Ishikawa (cell line): ENCODE measurements at regions not wholly inside any gene's neighbourhood (a gene's known extent, or its start where the extent isn't known, plus 50 kb on each side); places are given as distances from the start of the nearest gene placed in this dataset.

Source experiments
- CEBPB ChIP-seq: IDR thresholded peaks from 2 replicates; pipeline ENCODE4 v1.6.1; 2012
- CREB1 ChIP-seq: IDR thresholded peaks from 2 replicates; pipeline ENCODE4 v1.6.1; 2012; ENCODE audit warnings: low read depth
- EGR1 ChIP-seq: IDR thresholded peaks from 2 replicates; pipeline ENCODE4 v1.6.1; 2012
- EP300 ChIP-seq: IDR thresholded peaks from 2 replicates; pipeline ENCODE4 v1.6.1; 2012; ENCODE audit warnings: borderline replicate concordance
- FOXM1 ChIP-seq: IDR thresholded peaks from 2 replicates; pipeline ENCODE4 v1.6.1; 2012; ENCODE audit warnings: low read depth, borderline replicate concordance
- NFIC ChIP-seq: IDR thresholded peaks from 2 replicates; pipeline ENCODE4 v1.6.1; 2012
- RAD21 ChIP-seq: IDR thresholded peaks from 2 replicates; pipeline ENCODE4 v1.6.1; 2012; ENCODE audit warnings: low read depth
- TAF1 ChIP-seq: IDR thresholded peaks from 2 replicates; pipeline ENCODE4 v1.6.1; 2012; ENCODE audit warnings: low read depth, mild to moderate bottlenecking
- TCF12 ChIP-seq: IDR thresholded peaks from 2 replicates; pipeline ENCODE4 v1.6.1; 2012; ENCODE audit warnings: low read depth
- TEAD4 ChIP-seq: IDR thresholded peaks from 2 replicates; pipeline ENCODE4 v1.6.1; 2012
- YY1 ChIP-seq: IDR thresholded peaks from 2 replicates; pipeline ENCODE4 v1.6.1; 2012; ENCODE audit warnings: low read depth
- ZBTB7A ChIP-seq: IDR thresholded peaks from 2 replicates; pipeline ENCODE4 v1.6.1; 2012; ENCODE audit warnings: low read depth
- TF ChIP-seq, protein P1 (sequence below): IDR thresholded peaks from 2 replicates; pipeline ENCODE4 v1.6.1; 2012
- TF ChIP-seq, protein P2 (sequence below): IDR thresholded peaks from 2 replicates; pipeline ENCODE4 v1.6.1; 2012; ENCODE audit warnings: low read depth, mild to moderate bottlenecking
- TF ChIP-seq, protein P3 (sequence below): IDR thresholded peaks from 2 replicates; pipeline ENCODE4 v1.6.1; 2012

DNA sequence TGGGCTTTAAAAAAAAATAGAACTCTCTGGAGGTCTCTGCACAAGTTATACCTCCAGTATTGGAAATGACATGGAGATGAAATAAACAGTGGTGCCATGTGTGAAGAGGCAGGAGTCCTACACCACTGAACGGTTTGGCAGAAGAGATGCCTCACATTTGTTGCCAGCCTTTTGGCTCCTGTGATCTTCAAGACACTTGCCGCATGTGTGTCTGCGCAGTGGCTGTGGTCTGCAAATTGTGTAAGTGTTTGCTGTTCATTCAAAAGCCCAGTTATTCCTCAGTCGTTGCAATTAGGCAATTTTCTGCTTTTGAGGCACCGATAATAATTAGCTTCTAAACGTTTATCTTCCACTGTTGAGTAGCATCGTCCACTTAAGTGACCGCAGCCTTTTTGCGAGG is 319.1 kb downstream of the BRD1 start:
- no peak for TF ChIP-seq TEAD4
- no peak for TF ChIP-seq TAF1

DNA sequence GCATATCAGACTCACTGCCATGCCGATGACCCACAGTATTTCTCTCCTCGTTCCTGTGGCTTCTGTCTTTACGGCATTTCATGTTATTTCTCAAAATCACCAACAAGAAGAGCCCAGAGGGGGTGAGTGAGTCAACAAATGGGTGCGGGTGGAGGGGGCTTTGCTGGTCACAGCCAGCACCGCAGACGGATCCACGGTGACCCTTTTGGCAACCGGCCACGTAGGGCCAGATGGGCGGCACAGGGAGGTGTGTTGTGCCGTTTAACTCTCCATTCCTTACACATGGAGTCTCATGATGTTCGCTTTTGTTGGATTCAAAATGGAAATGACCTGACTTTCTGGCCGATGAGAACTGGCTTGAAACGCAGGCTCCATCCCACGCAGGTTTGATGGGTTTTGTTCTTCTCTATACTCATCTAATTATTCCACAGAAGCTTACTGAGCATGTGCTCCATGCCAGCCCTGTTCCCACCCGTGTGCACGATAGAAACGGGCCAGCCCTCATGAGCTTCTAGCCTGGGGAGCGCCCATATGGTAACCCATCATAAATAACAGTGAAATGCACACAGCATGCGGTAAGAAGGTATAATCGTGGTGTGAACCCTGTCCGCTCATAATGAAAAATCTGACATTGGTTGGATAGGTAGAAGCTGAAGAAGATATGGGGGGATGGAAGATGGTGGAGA is 319.9 kb downstream of the BRD1 start:
- TF ChIP-seq TCF12 = no peak
- TF ChIP-seq CREB1 = no peak
- TF ChIP-seq, protein P1, sequence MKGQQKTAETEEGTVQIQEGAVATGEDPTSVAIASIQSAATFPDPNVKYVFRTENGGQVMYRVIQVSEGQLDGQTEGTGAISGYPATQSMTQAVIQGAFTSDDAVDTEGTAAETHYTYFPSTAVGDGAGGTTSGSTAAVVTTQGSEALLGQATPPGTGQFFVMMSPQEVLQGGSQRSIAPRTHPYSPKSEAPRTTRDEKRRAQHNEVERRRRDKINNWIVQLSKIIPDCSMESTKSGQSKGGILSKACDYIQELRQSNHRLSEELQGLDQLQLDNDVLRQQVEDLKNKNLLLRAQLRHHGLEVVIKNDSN = no peak
- no peak for TF ChIP-seq YY1
- TF ChIP-seq EGR1 = no peak
- TF ChIP-seq, protein P2, sequence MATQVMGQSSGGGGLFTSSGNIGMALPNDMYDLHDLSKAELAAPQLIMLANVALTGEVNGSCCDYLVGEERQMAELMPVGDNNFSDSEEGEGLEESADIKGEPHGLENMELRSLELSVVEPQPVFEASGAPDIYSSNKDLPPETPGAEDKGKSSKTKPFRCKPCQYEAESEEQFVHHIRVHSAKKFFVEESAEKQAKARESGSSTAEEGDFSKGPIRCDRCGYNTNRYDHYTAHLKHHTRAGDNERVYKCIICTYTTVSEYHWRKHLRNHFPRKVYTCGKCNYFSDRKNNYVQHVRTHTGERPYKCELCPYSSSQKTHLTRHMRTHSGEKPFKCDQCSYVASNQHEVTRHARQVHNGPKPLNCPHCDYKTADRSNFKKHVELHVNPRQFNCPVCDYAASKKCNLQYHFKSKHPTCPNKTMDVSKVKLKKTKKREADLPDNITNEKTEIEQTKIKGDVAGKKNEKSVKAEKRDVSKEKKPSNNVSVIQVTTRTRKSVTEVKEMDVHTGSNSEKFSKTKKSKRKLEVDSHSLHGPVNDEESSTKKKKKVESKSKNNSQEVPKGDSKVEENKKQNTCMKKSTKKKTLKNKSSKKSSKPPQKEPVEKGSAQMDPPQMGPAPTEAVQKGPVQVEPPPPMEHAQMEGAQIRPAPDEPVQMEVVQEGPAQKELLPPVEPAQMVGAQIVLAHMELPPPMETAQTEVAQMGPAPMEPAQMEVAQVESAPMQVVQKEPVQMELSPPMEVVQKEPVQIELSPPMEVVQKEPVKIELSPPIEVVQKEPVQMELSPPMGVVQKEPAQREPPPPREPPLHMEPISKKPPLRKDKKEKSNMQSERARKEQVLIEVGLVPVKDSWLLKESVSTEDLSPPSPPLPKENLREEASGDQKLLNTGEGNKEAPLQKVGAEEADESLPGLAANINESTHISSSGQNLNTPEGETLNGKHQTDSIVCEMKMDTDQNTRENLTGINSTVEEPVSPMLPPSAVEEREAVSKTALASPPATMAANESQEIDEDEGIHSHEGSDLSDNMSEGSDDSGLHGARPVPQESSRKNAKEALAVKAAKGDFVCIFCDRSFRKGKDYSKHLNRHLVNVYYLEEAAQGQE = no peak
- TF ChIP-seq RAD21 = no peak
- TF ChIP-seq FOXM1 = no peak
- TF ChIP-seq, protein P3, sequence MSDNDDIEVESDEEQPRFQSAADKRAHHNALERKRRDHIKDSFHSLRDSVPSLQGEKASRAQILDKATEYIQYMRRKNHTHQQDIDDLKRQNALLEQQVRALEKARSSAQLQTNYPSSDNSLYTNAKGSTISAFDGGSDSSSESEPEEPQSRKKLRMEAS = no peak
- no peak for TF ChIP-seq NFIC
- no peak for TF ChIP-seq ZBTB7A
- no peak for TF ChIP-seq CEBPB
- no peak for TF ChIP-seq EP300
- no peak for TF ChIP-seq TEAD4
- no peak for TF ChIP-seq TAF1

DNA sequence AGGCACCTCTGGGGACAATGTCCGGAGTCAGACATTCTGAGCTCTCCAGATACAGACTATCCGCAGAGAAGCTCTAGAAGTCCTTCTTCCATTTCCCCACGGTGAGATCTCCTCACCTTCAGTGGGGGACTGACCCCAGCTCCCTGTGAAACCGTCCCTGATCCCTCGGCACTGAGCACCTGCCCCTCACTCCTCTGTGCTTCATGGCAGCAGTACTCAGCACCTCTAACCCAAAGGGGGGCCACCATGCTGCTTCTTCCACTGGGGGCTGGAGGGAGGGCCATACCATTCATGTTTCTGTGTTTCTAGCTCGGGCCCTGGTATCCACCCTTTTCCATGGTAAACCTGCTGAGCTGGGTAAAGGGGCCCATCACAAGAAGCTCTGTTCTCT is 321.7 kb downstream of the BRD1 start:
- no peak for TF ChIP-seq FOXM1

DNA sequence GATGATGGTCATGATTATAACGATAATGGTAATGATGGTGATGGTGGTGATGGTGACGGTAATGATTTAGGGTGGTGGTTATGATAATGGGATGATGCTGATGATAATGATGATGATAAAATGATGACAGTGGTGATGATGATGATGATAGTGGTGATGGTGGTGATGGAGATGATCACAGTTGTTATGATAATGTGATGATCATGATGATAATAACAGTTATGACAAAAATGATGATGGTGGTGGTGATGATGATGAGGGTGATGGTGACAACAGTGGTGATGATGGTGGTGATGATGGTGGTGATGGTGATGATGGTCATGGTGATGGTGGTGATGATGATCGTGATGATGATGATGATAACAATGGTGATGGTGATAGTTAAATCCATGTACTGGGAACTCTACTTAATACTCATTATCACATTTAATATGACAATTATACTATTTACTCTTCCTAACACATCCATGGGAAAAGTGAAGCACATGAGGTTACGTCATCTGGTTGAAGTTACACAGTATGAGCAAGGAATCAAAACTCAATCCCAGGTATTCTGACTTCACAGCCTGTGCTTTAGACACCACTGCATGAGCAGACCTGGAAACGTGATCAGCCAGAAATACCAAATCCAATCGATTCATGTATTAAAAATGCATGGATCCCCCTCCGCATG is 322.2 kb downstream of the BRD1 start:
- TF ChIP-seq CREB1 (no peak), FOXM1 (no peak), EP300 (no peak), CEBPB (no peak), TAF1 (no peak), EGR1 (no peak), RAD21 (no peak), TEAD4 (no peak)
- TF ChIP-seq, protein P3 = no peak
- TF ChIP-seq, protein P1 = no peak

DNA sequence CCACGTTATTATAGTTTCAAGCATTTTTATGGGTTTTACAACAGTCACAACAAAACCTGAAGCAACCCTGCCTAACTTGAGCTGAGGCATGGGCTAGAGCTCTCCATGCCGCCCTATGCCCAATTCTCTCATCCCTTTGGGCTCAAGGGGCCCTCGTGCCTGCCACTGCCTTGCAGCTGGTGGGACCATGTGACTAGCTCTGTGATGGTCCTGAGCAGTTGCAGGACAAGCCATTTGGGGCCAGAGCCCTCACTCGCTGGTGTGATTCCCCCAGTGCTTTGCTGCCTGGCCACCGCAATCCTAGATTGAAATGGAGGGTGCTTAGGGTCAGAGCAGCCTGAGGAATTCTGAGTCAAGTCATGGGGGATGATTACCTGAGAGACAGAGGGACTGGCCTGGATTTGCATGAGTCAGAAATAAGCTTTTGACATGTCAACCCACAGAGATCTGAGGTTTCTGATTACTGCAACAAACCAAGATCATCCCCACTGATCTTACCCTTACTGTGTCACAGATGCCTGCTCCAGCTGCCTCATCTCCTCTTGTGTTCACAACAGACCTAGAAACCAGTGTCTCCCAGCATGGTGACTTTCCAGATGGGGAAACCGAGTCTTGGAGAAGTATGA is 323.7 kb downstream of the BRD1 start:
- no peak for TF ChIP-seq TCF12
- TF ChIP-seq RAD21 = no peak
- no peak for TF ChIP-seq FOXM1
- TF ChIP-seq CEBPB = no peak
- no peak for TF ChIP-seq TEAD4
- no peak for TF ChIP-seq TAF1
- TF ChIP-seq, protein P2 = no peak
- no peak for TF ChIP-seq EGR1
- no peak for TF ChIP-seq NFIC
- TF ChIP-seq, protein P1 = no peak
- no peak for TF ChIP-seq YY1
- TF ChIP-seq ZBTB7A = no peak
- TF ChIP-seq EP300 = no peak
- no peak for TF ChIP-seq CREB1
- TF ChIP-seq, protein P3 = no peak
